ENCODE measurements at regions not wholly inside any gene's neighbourhood (a gene's known extent, or its start where the extent isn't known, plus 50 kb on each side); places are given as distances from the start of the nearest gene placed in this dataset.
"Not testable (repeated sequence)": the region's sequence is repeated elsewhere in the genome, so short reads cannot be mapped to it uniquely, and the experiment has no call there.

GRCh38 chr3:109920749-109921148 is 583.4 kb upstream of the DPPA4 start:
- no peak for DNase-seq

- no peak for DNase-seq
These were observed 584.2 kb upstream of the DPPA4 start for GRCh38 chr3:109921509-109921908.

- DNase-seq: no peak
These were observed 585.5 kb upstream of the DPPA4 start for GRCh38 chr3:109922856-109923255.

- DNase-seq: no peak
These were observed 586.1 kb upstream of the DPPA4 start for GRCh38 chr3:109923431-109923830.

DNA sequence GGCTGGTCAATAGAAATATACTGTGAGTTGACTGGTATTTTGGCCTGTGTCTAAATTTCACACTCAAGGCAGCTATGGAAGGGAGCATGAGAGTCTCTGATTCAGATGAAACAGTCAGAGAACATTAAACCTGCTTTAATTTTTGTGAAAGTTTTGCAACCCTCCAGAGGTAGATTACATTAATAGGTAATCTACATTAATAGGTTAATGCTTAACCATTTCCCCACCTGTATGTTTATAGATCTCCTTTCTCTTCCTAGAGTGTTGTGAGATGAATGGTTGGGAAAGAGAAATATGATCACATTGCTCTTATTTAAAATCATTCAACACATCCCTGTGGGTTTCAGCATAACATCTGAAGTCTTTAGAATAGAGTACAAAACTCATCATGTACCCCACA is 586.9 kb upstream of the DPPA4 start:
- no peak for DNase-seq

DNA sequence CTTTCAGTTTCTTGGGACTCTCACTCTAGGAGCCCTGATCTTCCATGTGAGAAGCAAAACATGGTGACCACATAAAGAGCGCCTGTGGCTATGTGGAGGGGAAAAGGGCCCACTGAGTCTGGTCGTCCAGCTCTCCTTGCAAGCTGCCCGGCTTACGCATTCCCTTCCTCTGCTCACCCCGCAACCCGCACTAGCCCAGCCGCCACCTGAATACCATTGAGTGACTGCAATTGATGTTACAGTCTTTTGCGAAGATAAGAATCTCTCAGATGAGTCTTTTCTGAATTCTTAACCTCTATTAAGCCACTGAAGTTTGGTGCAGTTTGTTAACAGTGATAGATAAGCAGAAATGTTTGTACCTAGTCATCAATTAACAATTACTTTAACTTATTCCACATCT is 589.0 kb upstream of the DPPA4 start:
- DNase-seq: no peak

DNA sequence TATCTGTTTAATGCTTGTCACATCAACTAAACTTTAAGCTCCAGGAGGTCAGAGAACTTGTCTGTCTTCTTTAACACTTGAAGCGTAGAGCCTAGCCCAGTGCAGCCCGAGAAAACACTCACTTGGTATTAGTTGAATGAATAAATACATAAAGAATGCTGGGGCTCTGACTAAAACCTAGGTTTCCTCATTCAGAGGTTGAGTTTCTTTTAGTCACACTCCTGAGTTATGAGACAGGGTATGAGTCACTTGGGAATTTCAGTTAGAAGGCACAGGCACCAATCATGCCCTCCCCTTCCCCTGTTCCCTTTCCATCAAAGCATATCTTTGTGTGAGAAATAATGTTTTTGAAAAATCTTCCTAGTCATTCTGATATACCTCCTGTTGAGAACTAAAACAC is 589.8 kb upstream of the DPPA4 start:
- DNase-seq: no peak

DNA sequence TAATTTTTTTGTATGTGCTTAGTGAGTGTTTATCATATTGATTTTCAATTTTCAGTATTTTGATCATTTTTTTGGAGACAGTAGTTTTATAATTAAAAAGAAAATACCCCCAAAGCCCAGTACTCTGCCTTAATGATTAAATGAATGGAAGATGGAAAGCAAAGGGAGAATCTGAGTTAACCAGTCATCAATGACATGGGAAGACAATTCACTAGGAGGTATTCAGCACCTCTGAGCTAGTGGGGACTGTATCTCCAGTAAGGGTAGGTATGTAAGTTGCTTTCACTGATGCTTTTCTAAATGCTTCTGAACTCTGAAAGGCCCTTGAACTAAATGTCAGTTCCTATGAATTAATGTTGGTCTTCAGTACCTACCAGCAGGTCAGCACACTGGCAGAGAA is 590.4 kb upstream of the DPPA4 start:
- DNase-seq: no peak

- no peak for DNase-seq
These were observed 593.2 kb upstream of the DPPA4 start for GRCh38 chr3:109930582-109930981.

DNA sequence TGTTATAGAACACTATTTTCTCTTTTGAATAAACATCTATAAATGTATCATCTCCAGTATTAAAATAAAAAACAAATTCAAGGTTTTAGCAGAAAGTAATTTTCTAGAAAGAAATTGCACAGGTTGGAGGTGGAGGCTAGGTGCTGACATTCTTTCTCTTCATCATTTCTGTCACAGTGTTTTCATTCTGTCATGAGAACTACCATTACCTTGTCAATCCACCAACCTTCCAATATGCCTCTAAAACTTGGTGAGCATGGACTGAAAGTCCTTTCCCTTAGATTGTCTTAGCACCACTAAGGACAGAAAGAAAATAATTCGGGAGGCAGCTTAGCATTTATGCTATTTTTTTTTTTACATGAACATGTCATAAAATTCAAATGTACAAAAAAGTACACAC is 596.2 kb upstream of the DPPA4 start:
- DNase-seq: no peak

DNA sequence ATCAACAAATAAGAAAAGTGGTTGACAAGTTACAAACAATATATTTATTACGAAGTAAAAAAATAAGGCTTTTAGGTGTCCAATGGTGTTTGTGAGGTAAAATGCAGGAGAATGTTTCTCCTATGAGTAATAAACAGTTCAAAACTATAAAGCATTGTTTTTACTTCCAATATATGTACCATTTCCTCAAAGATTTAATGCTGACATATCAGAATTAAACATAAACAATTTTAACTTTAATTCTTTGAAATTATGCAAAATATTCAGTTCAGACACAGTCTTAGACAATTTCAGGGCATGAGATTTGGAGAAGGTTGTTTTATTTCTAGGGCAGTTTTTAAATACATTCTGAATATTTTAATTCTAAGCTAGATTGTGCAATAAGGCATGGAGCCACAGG is 602.5 kb upstream of the DPPA4 start:
- no peak for DNase-seq

- DNase-seq: no peak
These were observed 605.8 kb upstream of the DPPA4 start for GRCh38 chr3:109943181-109943580.

DNA sequence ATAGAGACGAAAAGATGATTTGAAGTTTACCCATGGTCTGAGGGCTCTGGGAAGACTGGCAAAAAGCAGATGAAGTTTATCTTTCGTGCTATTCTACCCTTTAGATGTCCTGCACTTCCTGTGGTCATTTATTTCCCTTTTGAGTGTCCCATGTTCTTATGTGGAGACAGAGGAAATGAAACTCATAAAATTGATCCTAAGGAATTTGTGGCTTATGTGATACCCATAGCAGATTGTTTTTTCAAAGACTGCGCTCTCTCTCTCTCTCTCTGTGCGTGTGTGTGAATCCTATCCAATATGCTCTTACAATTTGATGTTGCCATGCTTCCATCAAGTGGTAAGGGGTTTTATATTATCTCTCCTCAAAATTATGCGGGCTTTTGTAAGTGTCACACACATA is 607.5 kb upstream of the DPPA4 start:
- no peak for DNase-seq

GRCh38 chr3:109952924-109953323 is 615.6 kb upstream of the DPPA4 start:
- no peak for DNase-seq

- no peak for DNase-seq
These were observed 626.5 kb upstream of the DPPA4 start for GRCh38 chr3:109963831-109964230.

- no peak for DNase-seq
These were observed 636.4 kb upstream of the DPPA4 start for GRCh38 chr3:109973733-109974132.

DNA sequence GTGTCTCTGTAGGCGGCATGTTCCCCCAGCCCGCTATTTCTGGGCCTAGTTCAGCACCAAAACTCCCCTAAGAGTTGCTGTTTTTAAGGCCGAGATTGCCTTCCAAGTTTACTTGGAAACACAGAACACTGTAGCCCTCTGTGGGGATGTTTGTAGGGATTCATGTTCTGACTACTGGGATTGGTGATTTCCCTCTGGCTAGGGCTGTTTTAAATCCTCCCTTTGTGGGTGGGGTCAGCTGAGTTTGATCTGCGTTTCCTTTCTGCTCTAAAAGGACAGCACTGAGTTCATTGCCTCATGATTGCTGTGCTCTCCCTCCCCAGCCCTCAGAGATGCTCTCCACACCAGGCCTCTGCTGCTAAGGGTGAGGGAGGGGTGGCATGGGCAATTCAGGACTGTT is 640.6 kb upstream of the DPPA4 start:
- DNase-seq: no peak

- no peak for DNase-seq
These were observed 644.9 kb upstream of the DPPA4 start for GRCh38 chr3:109982201-109982600.

- no peak for DNase-seq
These were observed 647.6 kb upstream of the DPPA4 start for GRCh38 chr3:109984976-109985375.

DNA sequence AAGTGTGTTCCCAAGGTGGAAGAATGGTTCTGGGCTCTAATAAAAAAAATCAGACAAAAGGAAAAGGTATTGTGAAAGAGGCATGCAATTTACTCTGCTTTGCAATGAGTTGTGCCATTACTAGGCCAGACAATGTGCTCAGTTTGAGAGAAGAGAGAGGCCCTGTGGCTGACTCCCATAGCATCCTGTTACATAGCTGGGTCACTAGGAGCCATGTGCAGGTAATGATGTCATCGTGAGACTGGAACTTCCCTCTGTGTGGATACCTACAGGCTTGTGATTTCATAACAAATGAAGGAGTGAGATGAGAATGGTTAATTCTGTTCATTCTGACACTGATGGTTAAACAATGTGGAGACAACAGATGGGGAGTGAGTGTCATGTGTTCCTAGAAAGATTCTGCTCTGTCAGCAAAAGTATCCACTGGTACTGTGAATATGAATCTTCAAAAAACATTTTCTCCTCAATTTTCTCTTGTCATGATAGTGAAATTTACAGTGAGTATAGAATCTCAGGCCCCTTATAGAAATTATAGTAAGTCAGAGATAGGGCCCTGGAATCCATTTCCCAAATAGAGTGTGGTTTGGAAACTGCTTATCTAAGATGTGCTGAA is 648.7 kb upstream of the DPPA4 start:
- no peak for DNase-seq

GRCh38 chr3:109994853-109995252 is 657.5 kb upstream of the DPPA4 start:
- no peak for DNase-seq

GRCh38 chr3:109995377-109995776 is 658.0 kb upstream of the DPPA4 start:
- DNase-seq: no peak

DNA sequence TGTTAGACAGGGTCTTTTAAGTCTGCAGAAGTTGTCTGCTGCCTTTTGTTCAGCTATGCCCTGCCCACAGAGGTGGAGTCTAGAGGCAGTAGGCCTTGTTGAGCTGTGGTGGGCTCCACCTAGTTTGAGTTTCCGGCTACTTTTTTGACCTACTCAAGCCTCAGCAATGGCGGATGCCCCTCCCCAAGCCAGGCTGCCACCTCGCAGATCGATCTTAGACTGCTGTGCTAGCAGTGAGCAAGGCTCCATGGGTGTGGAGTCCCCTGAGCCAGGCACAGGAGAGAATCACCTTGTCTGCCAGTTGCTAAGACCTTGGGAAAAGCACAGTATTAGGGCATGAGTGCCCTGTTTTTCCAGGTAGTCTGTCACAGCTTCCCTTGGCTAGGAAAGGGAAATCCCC is 664.6 kb upstream of the DPPA4 start:
- not testable (repeated sequence) for DNase-seq

- DNase-seq: no peak
These were observed 669.6 kb upstream of the DPPA4 start for GRCh38 chr3:110006913-110007312.

- no peak for DNase-seq
These were observed 678.1 kb upstream of the DPPA4 start for GRCh38 chr3:110015231-110015963.
